ENCODE measurements at regions not wholly inside any gene's neighbourhood (a gene's known extent, or its start where the extent isn't known, plus 50 kb on each side); places are given as distances from the start of the nearest gene placed in this dataset.

GRCh38 chr1:222252788-222253187 is 295.1 kb downstream of the HHIPL2 start:
- no peak for TF ChIP-seq CTCF (IDR thresholded peaks at IDR 0.05; ENCODE audit: low read depth, low read length)
- no peak for TF ChIP-seq EZH2phosphoT487 (IDR thresholded peaks at IDR 0.05; ENCODE audit: low read depth)
